NB4 (cell line): ENCODE measurements at regions not wholly inside any gene's neighbourhood (a gene's known extent, or its start where the extent isn't known, plus 50 kb on each side); places are given as distances from the start of the nearest gene placed in this dataset.

Source experiments
- DNase-seq: peaks from one replicate; pipeline ENCODE4 v3.0.0; 2010; ENCODE audit warnings: low read depth
- H3K4me3 ChIP-seq: one replicate; pipeline ENCODE4 v1.5.1; 2011; ENCODE audit warnings: mild to moderate bottlenecking, low read depth, low read length, moderate library complexity
- MYC ChIP-seq: IDR thresholded peaks from 2 replicates; pipeline ENCODE4 v1.6.1; 2011; ENCODE audit warnings: low read depth, low read length
- POLR2A ChIP-seq: IDR thresholded peaks from 2 replicates; pipeline ENCODE4 v1.6.1; 2011; ENCODE audit warnings: mild to moderate bottlenecking; ENCODE audit not compliant: insufficient read length; ENCODE audit errors: extremely low read depth
- TF ChIP-seq, protein P1 (sequence below): IDR thresholded peaks from 2 replicates; pipeline ENCODE4 v1.6.1; 2011; ENCODE audit warnings: low read depth, low read length
- TF ChIP-seq, protein P2 (sequence below): IDR thresholded peaks from one replicate; pipeline ENCODE4 v1.5.1; 2012; ENCODE audit warnings: low read depth, low read length

DNA sequence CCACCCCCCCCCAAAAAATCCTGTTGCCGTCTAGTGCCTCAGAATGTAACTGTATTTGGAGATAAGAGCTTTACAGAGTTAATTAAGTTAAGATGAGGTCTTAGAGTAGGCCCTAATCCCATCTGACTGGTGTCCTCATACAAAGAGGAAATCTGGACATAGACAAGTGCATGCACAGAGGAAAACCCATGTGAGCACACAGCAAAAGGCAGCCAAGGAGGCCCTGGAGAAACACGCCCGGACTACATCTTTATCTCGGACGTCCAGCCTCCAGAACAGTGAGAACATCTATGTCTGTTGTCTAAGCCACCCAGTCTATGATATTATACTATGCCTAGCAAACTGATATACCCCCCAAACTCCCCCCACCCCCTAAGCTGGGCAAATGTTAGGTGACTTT is 193.8 kb downstream of the KATNAL1 start:
- DNase-seq, result no peak
- TF ChIP-seq, protein P1, sequence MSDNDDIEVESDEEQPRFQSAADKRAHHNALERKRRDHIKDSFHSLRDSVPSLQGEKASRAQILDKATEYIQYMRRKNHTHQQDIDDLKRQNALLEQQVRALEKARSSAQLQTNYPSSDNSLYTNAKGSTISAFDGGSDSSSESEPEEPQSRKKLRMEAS, result no peak
- TF ChIP-seq, protein P2, sequence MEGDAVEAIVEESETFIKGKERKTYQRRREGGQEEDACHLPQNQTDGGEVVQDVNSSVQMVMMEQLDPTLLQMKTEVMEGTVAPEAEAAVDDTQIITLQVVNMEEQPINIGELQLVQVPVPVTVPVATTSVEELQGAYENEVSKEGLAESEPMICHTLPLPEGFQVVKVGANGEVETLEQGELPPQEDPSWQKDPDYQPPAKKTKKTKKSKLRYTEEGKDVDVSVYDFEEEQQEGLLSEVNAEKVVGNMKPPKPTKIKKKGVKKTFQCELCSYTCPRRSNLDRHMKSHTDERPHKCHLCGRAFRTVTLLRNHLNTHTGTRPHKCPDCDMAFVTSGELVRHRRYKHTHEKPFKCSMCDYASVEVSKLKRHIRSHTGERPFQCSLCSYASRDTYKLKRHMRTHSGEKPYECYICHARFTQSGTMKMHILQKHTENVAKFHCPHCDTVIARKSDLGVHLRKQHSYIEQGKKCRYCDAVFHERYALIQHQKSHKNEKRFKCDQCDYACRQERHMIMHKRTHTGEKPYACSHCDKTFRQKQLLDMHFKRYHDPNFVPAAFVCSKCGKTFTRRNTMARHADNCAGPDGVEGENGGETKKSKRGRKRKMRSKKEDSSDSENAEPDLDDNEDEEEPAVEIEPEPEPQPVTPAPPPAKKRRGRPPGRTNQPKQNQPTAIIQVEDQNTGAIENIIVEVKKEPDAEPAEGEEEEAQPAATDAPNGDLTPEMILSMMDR, result no peak
- TF ChIP-seq MYC, result no peak
- TF ChIP-seq POLR2A, result no peak
- no peak overlapping the region for H3K4me3 ChIP-seq

DNA sequence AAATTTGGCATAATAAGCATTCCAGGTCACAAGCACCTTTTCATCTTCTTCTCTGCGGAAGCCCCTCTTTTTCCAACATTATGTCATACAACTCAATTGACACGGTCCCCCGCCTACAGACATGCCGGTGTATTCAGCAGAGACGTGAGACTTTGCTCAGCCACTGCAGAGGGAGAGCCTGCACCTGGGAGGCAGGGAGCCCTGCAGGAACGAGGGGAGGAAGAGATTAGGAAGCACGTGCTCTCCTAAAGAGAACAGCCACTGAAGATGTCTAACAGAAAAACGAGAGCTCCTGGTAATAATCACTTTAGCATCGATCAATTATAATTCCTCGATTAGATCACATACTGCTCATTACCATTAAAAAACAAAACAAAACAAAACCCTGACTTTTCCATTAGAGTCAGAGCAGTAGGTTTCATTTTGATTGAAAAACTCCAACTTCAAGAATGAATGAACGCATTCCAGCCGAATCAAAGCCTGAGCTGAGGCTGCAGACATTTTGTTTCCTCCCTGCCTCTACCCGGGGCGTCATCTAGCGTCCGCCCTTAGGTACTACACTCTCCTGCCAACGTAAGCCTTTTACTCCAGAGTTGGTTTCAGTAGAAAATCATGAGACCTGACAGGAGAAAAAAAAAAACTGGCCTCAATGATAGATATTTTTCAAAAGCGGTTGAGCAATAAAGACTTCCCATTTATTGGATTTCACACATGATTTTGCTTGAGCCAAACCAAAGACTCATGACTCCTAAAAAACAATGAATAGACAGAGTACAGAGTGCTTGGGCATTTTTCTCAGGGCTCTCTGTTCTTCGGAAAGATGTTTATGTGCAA is 194.5 kb downstream of the KATNAL1 start:
- DNase-seq, result peak; percentile 90
- no peak overlapping the region for H3K4me3 ChIP-seq
- TF ChIP-seq, protein P1, result peak; percentile 56
- TF ChIP-seq, protein P2, result peak; percentile 99
- no peak for TF ChIP-seq MYC

DNA sequence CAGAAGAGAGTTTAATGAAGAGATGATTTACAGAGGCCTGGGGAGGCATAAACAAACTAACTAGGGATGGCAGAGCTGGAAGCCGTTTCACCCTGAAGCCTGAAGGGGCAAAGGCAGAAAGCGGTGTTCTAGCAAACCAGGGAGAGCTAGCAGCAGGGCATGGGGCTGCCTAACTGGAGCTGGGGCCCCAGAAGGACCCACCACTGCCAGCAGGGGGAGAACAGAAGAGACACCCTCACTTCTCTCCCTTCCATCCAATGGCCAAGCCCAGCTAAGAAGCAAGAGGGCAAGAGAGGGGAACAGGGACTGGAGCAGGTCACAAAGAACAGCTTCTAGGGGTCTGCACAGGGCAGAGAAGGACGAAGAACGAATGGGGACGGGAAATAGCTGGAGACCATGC is 195.5 kb downstream of the KATNAL1 start:
- TF ChIP-seq, protein P2, result peak; percentile 32
- TF ChIP-seq, protein P1, result no peak
- H3K4me3 ChIP-seq, result no peak overlapping the region
- DNase-seq, result peak; percentile 57

DNA sequence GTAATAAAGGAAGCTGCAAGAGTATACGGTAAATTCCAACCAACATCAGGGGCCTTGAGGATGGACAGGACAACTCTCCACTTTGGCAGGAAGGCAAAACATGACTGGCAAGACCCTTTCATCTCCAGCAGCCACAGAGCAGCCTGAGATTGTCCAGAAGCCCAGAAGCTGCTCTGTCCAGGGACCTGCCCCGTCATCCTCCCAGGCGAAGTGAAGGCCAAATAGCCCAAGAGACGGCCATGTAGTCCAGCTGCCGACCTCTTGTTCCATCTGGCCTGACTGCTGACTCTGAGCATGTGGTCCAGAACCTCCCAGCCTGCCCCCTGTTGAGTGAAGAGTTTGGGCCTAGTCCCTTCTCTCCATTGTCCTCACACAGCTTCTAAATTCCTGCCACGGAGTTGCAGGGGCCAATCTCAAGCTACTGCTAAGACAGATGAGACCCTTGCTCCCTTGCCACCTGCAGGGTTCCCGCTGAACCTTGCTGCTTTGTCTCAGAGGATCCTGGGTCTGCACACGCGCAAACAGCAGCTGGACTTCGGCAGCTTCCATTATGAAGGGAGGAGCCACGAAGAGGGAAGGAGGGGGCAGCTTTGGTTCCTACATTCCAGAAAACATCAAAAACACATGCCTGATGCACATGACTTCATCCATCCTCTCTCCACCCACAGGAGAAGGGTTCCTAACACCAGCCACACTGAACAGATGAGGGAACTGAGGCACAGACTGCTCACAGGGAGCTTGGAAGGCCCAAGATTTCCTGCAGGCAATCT is 196.9 kb downstream of the KATNAL1 start:
- no peak overlapping the region for H3K4me3 ChIP-seq
- TF ChIP-seq POLR2A, result no peak
- no peak for TF ChIP-seq MYC
- TF ChIP-seq, protein P1, result no peak
- TF ChIP-seq, protein P2, result no peak
- no peak for DNase-seq

DNA sequence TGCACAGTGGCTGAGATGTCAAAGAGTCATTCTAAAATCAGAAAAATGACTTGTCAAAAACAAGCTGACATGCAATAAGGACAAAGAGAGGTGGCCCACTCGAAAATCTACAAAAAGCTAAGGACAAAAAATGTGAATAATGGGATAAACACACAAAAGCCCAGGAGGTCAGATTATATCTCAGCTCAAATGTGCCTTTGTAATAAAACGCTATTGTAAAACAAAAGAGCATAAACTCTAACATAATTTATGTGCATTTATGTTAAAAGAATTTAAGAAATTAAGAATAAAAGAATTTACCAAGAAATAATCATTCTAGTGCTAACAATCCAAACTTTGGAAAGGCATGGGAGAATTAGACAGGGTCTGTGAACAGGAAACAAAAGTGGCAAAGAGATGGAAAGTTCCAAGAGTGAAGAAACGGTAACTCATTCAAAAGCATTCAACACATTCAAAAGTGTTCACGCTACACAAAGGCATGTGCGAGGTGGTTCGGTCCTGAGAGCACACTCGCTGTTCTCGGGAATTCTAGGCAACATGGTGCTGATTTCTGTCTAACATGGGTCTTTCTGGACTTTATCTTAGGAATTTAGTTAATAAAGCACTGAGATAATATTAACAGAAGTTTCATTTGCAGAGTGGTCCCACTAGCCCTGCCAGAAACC is 197.7 kb downstream of the KATNAL1 start:
- TF ChIP-seq, protein P2, result no peak
- TF ChIP-seq MYC (no peak), POLR2A (no peak)
- TF ChIP-seq, protein P1, result no peak
- DNase-seq, result no peak

More for the DNA sequence above, 197.7 kb downstream of the KATNAL1 start:
- no peak overlapping the region for H3K4me3 ChIP-seq
